HepG2 (cell line): ENCODE measurements at regions not wholly inside any gene's neighbourhood (a gene's known extent, or its start where the extent isn't known, plus 50 kb on each side); places are given as distances from the start of the nearest gene placed in this dataset.

Experiments used
- ATAC-seq: fragments of 200-7000 bp; cut with Tn5 transposase; 3 replicates; pipeline ENCODE4 v1.9.1; 2020; ENCODE audit warnings: mild to moderate bottlenecking, moderate library complexity
- BruUV-seq: library from RNA; stranded (reverse); fragments of 400-500 nt; replicated peaks from 2 replicates; lab custom pipeline; 2021; lab: Mats Ljungman, UMichigan
- CTCF ChIA-PET: fragments of 300-600 bp; formaldehyde crosslinking; extraction: SDS; loops from one replicate; lab custom pipeline; 2021; ENCODE audit warnings: low total read pairs, inconsistent platforms, low intra/inter-chr PET ratio; lab: Yijun Ruan, JAX
- POLR2A ChIA-PET: fragments of 350-600 bp; sonication (Branson Sonifier 250); formaldehyde crosslinking; loops from one replicate; lab custom pipeline; 2020; ENCODE audit warnings: antibody characterized with exemption, inconsistent platforms; lab: Yijun Ruan, JAX
- DNase-seq: peaks from one replicate; pipeline ENCODE4 v3.0.0-alpha.2; 2015; ENCODE audit warnings: low spot score
- FAIRE-seq: peaks from 3 replicates; lab custom pipeline; 2011; peaks lifted over from hg19 to GRCh38; lab: Jason Lieb, UNC
- H2AFZ ChIP-seq: one replicate; pipeline ENCODE4 v1.6.1; 2011; ENCODE audit warnings: low read length, inconsistent platforms
- H3K27ac ChIP-seq: fragments of 300-600 bp; 3 replicates; pipeline ENCODE4 v1.8.0; 2011; ENCODE audit warnings: mixed run types, mild to moderate bottlenecking, mixed read lengths, low read length, inconsistent platforms; ENCODE audit not compliant: insufficient read depth; ENCODE audit errors: extremely low read length
- H3K27me3 ChIP-seq, 2 experiments: fragments of 200-600 bp in 1 of 2; 2 replicates in 1 of 2; 3 replicates in 1 of 2; pipeline versions ENCODE4 v1.6.0 to v1.8.0; 2011; ENCODE audit warnings: low read length in 2 of 2, mild to moderate bottlenecking in 2 of 2, moderate library complexity in 2 of 2, inconsistent platforms in 1 of 2; ENCODE audit not compliant: insufficient read depth in 2 of 2, control insufficient read depth in 1 of 2
- H3K36me3 ChIP-seq, 2 experiments: fragments of 200-600 bp in 1 of 2; replicated peaks in 1 of 2; 2 replicates in 1 of 2; 3 replicates in 1 of 2; pipeline versions ENCODE4 v1.5.1 to v1.8.0; 2011; ENCODE audit warnings: low read length in 2 of 2, inconsistent platforms in 1 of 2; ENCODE audit not compliant: insufficient read depth in 2 of 2, control insufficient read depth in 1 of 2
- H3K4me1 ChIP-seq: 2 replicates; pipeline ENCODE4 v1.5.1; 2012; ENCODE audit warnings: low read length, inconsistent platforms; ENCODE audit not compliant: insufficient read depth
- H3K4me2 ChIP-seq: 2 replicates; pipeline ENCODE4 v1.6.0; 2011; ENCODE audit warnings: low read depth, low read length, inconsistent platforms
- H3K4me3 ChIP-seq, 3 experiments: fragments of 200-600 bp in 1 of 3; sonication (generic), shearing (Covaris generic) in 1 of 3; replicated peaks in 1 of 3; 2 replicates each; pipeline ENCODE4 v1.5.1; 2011 to 2016; ENCODE audit warnings: low read length in 3 of 3, inconsistent platforms in 2 of 3, low read depth in 2 of 3, mild to moderate bottlenecking in 2 of 3, control low read depth in 1 of 3, mixed read lengths in 1 of 3; ENCODE audit not compliant: insufficient read depth in 1 of 3
- H3K79me2 ChIP-seq: one replicate; pipeline ENCODE4 v1.6.1; 2011; ENCODE audit warnings: low read length, inconsistent platforms; ENCODE audit not compliant: insufficient read depth
- H3K9ac ChIP-seq: 2 replicates; pipeline ENCODE4 v1.6.0; 2011; ENCODE audit warnings: mild to moderate bottlenecking, low read depth, low read length, inconsistent platforms; ENCODE audit not compliant: insufficient read depth
- H3K9me3 ChIP-seq: 2 replicates; pipeline ENCODE4 v1.5.1; 2012; ENCODE audit warnings: mild to moderate bottlenecking, low read length
- H4K20me1 ChIP-seq: 2 replicates; pipeline ENCODE4 v1.6.0; 2011; ENCODE audit warnings: inconsistent platforms, mild to moderate bottlenecking, low read length, moderate library complexity; ENCODE audit not compliant: insufficient read depth
- KAT7 ChIP-seq: IDR thresholded peaks from 2 replicates; pipeline ENCODE4 v1.6.1; 2018; ENCODE audit warnings: borderline replicate concordance, missing compliant biosample characterization
- KDM1A ChIP-seq: IDR thresholded peaks from 2 replicates; pipeline ENCODE4 v1.6.1; 2016; ENCODE audit warnings: missing compliant biosample characterization
- MIER2 ChIP-seq: IDR thresholded peaks from 2 replicates; pipeline ENCODE4 v1.6.1; 2016; ENCODE audit warnings: missing biosample characterization, missing genetic modification reagents
- NFAT5 ChIP-seq: sonication (generic); formaldehyde crosslinking; IDR thresholded peaks from 2 replicates; pipeline ENCODE4 v1.4.0; 2020; ENCODE audit warnings: missing genetic modification reagents
- NPAS2 ChIP-seq: sonication (generic); formaldehyde crosslinking; IDR thresholded peaks from 2 replicates; pipeline ENCODE4 v1.8.0; 2022; ENCODE audit warnings: mild to moderate bottlenecking, missing genetic modification reagents, borderline replicate concordance
- PHF5A ChIP-seq: IDR thresholded peaks from one replicate; pipeline ENCODE4 v1.6.1; 2018; ENCODE audit warnings: low read depth, missing genetic modification reagents; ENCODE audit not compliant: unreplicated experiment
- SAP130 ChIP-seq: IDR thresholded peaks from 2 replicates; pipeline ENCODE4 v1.6.1; 2016; ENCODE audit warnings: low read depth
- SKI ChIP-seq: fragments of 450-650 bp; IDR thresholded peaks from one replicate; pipeline ENCODE4 v1.6.1; 2018; ENCODE audit warnings: mild to moderate bottlenecking; ENCODE audit not compliant: partially characterized antibody
- ZNF12 ChIP-seq: sonication (generic); formaldehyde crosslinking; IDR thresholded peaks from 2 replicates; pipeline ENCODE4 v1.5.0; 2020; ENCODE audit warnings: missing genetic modification reagents
- ZNF280B ChIP-seq: sonication (generic); formaldehyde crosslinking; IDR thresholded peaks from 2 replicates; pipeline ENCODE4 v1.5.0; 2020; ENCODE audit warnings: missing genetic modification reagents, mild to moderate bottlenecking, borderline replicate concordance
- ZNF333 ChIP-seq: sonication (generic); formaldehyde crosslinking; IDR thresholded peaks from 2 replicates; pipeline ENCODE4 v1.4.0; 2020; ENCODE audit warnings: mild to moderate bottlenecking, missing genetic modification reagents, borderline replicate concordance
- ZUFSP ChIP-seq: sonication (generic); formaldehyde crosslinking; IDR thresholded peaks from 2 replicates; pipeline ENCODE4 v1.9.0; 2021; ENCODE audit warnings: missing genetic modification reagents, mild to moderate bottlenecking, borderline replicate concordance
- WGBS: methylation state at CpG from one replicate; pipeline ENCODE4 v1.1.6; 2017; ENCODE audit warnings: low lambda C conversion rate; 5-methylcytosine and 5-hydroxymethylcytosine counted together
- in situ Hi-C: cut with HindIII; loops from 2 replicates; pipeline ENCODE4 v1.10.0; 2017; ENCODE audit warnings: low pct_unique_long_range_greater_than_20kb; ENCODE audit not compliant: extremely low pct_ligation_motif_present
- intact Hi-C: fragments of 100-400 bp; cut with micrococcal nuclease; formaldehyde crosslinking; loops from one replicate; pipeline ENCODE4 v1.10.0; 2022; ENCODE audit not compliant: unreplicated experiment
- TF ChIP-seq, protein P1 (sequence below): IDR thresholded peaks from 2 replicates; pipeline ENCODE4 v1.6.1; 2012; ENCODE audit warnings: inconsistent platforms
- TF ChIP-seq, protein P2 (sequence below): sonication (generic); formaldehyde crosslinking; IDR thresholded peaks from 2 replicates; pipeline ENCODE4 v1.5.1; 2020; ENCODE audit warnings: missing genetic modification reagents, mild to moderate bottlenecking, borderline replicate concordance

GRCh38 chr6:147849401-147850330, 341.2 kb downstream of the SAMD5 start:
- H3K27ac ChIP-seq: no peak overlapping the region
- FAIRE-seq: no peak
- no peak for DNase-seq
- WGBS: 39% methylated on average over 10 of the region's 10 CpGs
- intact Hi-C loops (no loop called here), in situ Hi-C loops (no loop called here)
- no peak overlapping the region for H2AFZ ChIP-seq
- no peaks in the 10 kb centered on the region for H3K4me1 ChIP-seq
- POLR2A ChIA-PET: no interaction called here
- H4K20me1 ChIP-seq: no peaks in the 10 kb centered on the region
- H3K4me3 ChIP-seq: no peak overlapping the region
- CTCF ChIA-PET: no interaction called here
- H3K79me2 ChIP-seq: no peaks in the 10 kb centered on the region
- no peaks in the 10 kb centered on the region for H3K9me3 ChIP-seq
- H3K36me3 ChIP-seq: no peaks in the 10 kb centered on the region
- no peaks in the 10 kb centered on the region for H3K27me3 ChIP-seq
- BruUV-seq: no TSS peak
- H3K4me2 ChIP-seq: no peak overlapping the region
- no peak for ATAC-seq
- H3K9ac ChIP-seq: no peak overlapping the region
- TF ChIP-seq NFAT5 (no peak), ZNF12 (CRISPR knock-in tag) (no peak), NPAS2 (CRISPR knock-in tag) (no peak), MIER2 (CRISPR knock-in tag) (no peak), SAP130 (CRISPR knock-in tag) (no peak), PHF5A (no peak), ZNF333 (CRISPR knock-in tag) (no peak), KDM1A (no peak), ZNF280B (CRISPR knock-in tag) (no peak), KAT7 (CRISPR knock-in tag) (no peak), ZUFSP (CRISPR knock-in tag) (no peak), SKI (no peak)
- TF ChIP-seq, protein P1, sequence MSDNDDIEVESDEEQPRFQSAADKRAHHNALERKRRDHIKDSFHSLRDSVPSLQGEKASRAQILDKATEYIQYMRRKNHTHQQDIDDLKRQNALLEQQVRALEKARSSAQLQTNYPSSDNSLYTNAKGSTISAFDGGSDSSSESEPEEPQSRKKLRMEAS: no peak
- TF ChIP-seq, protein P2, sequence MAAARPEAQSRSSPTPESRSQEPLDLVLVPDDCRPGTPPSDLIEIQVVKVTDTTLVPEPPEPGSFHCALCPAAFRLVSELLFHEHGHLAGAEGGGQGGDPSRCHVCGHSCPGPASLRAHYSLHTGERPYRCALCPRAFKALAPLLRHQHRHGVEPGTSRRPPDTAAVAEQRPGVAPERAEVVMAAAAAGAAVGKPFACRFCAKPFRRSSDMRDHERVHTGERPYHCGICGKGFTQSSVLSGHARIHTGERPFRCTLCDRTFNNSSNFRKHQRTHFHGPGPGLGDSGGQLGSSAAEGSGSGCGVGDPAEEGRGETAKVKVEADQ (CRISPR knock-in tag): no peak
